Upper lobe of left lung (tissue), 6 donors: ENCODE measurements at regions not wholly inside any gene's neighbourhood (a gene's known extent, or its start where the extent isn't known, plus 50 kb on each side); places are given as distances from the start of the nearest gene placed in this dataset.
"Not testable (repeated sequence)": the region's sequence is repeated elsewhere in the genome, so short reads cannot be mapped to it uniquely, and the experiment has no call there.

ENCODE experiments used
- ATAC-seq, 2 donors: fragments of 200-7000 bp; cut with Tn5 transposase; one replicate each; pipeline ENCODE4 v1.9.1; 2022; ENCODE audit warnings: mild to moderate bottlenecking in 2 of 2, moderate library complexity in 2 of 2; ENCODE audit not compliant: low FRiP score in 2 of 2
- DNase-seq, 2 donors: peaks; one replicate each; pipeline ENCODE4 v3.0.0-alpha.2; 2019 to 2020
- H3K27ac ChIP-seq, 4 donors: fragments of 200-600 bp; sonication (generic); one replicate each; pipeline ENCODE4 v1.5.1; 2016 to 2019
- H3K27me3 ChIP-seq, 4 donors: fragments of 200-600 bp; sonication (generic); one replicate each; pipeline ENCODE4 v1.5.1; 2017 to 2019
- H3K36me3 ChIP-seq, 4 donors: fragments of 200-600 bp; sonication (generic); one replicate each; pipeline ENCODE4 v1.5.1; 2016 to 2019
- H3K4me1 ChIP-seq, 4 donors: fragments of 200-600 bp; sonication (generic); one replicate each; pipeline ENCODE4 v1.5.1; 2018 to 2019
- H3K4me3 ChIP-seq, 4 donors: fragments of 200-600 bp; sonication (generic); one replicate each; pipeline ENCODE4 v1.5.1; 2017 to 2019; ENCODE audit warnings: mild to moderate bottlenecking in 2 of 4, moderate library complexity in 1 of 4
- H3K9me3 ChIP-seq, 4 donors: fragments of 200-600 bp; sonication (generic); one replicate each; pipeline ENCODE4 v1.5.1; 2018 to 2019
- CTCF ChIP-seq, 6 experiments: fragments of 450-650 bp in 4 of 6; fragments of 200-600 bp in 2 of 6; sonication (generic) in 2 of 6; IDR thresholded peaks; one replicate each; pipeline ENCODE4 v1.5.1; 2016 to 2019; ENCODE audit warnings: antibody characterized with exemption in 6 of 6
- EP300 ChIP-seq, 4 donors: sonication (generic); formaldehyde crosslinking; IDR thresholded peaks; one replicate each; pipeline ENCODE4 v1.5.1; 2017; ENCODE audit warnings: antibody characterized with exemption in 4 of 4, control low read depth in 2 of 4
- POLR2A ChIP-seq, 4 donors: fragments of 450-650 bp; IDR thresholded peaks; one replicate each; pipeline ENCODE4 v1.5.1; 2016 to 2017; ENCODE audit warnings: antibody characterized with exemption in 4 of 4, mild to moderate bottlenecking in 2 of 4
- POLR2AphosphoS5 ChIP-seq, 2 donors: sonication (generic); formaldehyde crosslinking; IDR thresholded peaks; one replicate each; pipeline ENCODE4 v1.5.1; 2017; ENCODE audit warnings: antibody characterized with exemption in 2 of 2
- WGBS, 2 donors: methylation state at CpG; one replicate each; pipeline ENCODE4 v1.1.5; 2017 to 2018; 5-methylcytosine and 5-hydroxymethylcytosine counted together
- donor health status: DM: no; HTN: no; CAD: no; lungs with moderate emphysema.
- donor health status: DM: no; HTN: yes; CAD: no; lungs with severe emphysema.

- peaks cover 0 to 8% (median 0%) of the 10 kb centered on the region in 4 donors for H3K9me3 ChIP-seq
- H3K4me1 ChIP-seq = no peaks in the 10 kb centered on the region
- H3K4me3 ChIP-seq = no peak overlapping the region
- H3K27ac ChIP-seq = no peak overlapping the region
- no peaks in the 10 kb centered on the region for H3K36me3 ChIP-seq
- DNase-seq = no peak
- H3K27me3 ChIP-seq = no peaks in the 10 kb centered on the region
- TF ChIP-seq POLR2AphosphoS5 (IDR thresholded peaks at IDR 0.05) = no peak
- no peak for TF ChIP-seq CTCF (IDR thresholded peaks at IDR 0.05)
- no peak for TF ChIP-seq EP300 (IDR thresholded peaks at IDR 0.05)
- no peak for TF ChIP-seq POLR2A (IDR thresholded peaks at IDR 0.05)
- 42% methylated on average over 4 of the region's 5 CpGs; no CpG with 5 or more reads in 1 of the 2 donors for WGBS, 2 donors
- no peak for ATAC-seq
Observed at GRCh38 chrX:56343219-56343618, 111.1 kb downstream of the KLF8 start.

GRCh38 chrX:56343664-56344063, 111.5 kb downstream of the KLF8 start:
- 67 to 72% methylated on average over 4 to 5 of the region's 5 CpGs for WGBS, 2 donors
- Histone ChIP-seq H3K9me3 (peaks cover 0 to 12% (median 0%) of the 10 kb centered on the region in 4 donors), H3K4me3 (no peak overlapping the region), H3K27ac (no peak overlapping the region), H3K4me1 (no peaks in the 10 kb centered on the region), H3K27me3 (no peaks in the 10 kb centered on the region), H3K36me3 (no peaks in the 10 kb centered on the region)
- ATAC-seq (no peak), DNase-seq (no peak)
- TF ChIP-seq POLR2AphosphoS5 (IDR thresholded peaks at IDR 0.05) = no peak
- TF ChIP-seq CTCF (IDR thresholded peaks at IDR 0.05) = no peak
- no peak for TF ChIP-seq EP300 (IDR thresholded peaks at IDR 0.05)
- no peak for TF ChIP-seq POLR2A (IDR thresholded peaks at IDR 0.05)

- 75% methylated on average over 4 of the region's 4 CpGs; no CpG with 5 or more reads in 1 of the 2 donors for WGBS, 2 donors
- not testable (repeated sequence) for DNase-seq, H3K4me3 ChIP-seq, H3K27me3 ChIP-seq, ATAC-seq, H3K27ac ChIP-seq, H3K9me3 ChIP-seq, H3K4me1 ChIP-seq, H3K36me3 ChIP-seq
Observed at GRCh38 chrX:56358145-56358544, 126.0 kb downstream of the KLF8 start.

- H3K4me3 ChIP-seq, H3K36me3 ChIP-seq, H3K9me3 ChIP-seq, H3K27ac ChIP-seq, H3K4me1 ChIP-seq, H3K27me3 ChIP-seq, DNase-seq, ATAC-seq: not testable (repeated sequence)
- 53 to 72% methylated on average over 2 of the region's 2 CpGs for WGBS, 2 donors
Observed at GRCh38 chrX:56365171-56365570, 133.0 kb downstream of the KLF8 start.

- Histone ChIP-seq H3K4me1 (no peaks in the 10 kb centered on the region), H3K9me3 (no peaks in the 10 kb centered on the region), H3K27ac (no peak overlapping the region), H3K4me3 (no peak overlapping the region), H3K27me3 (no peaks in the 10 kb centered on the region), H3K36me3 (no peaks in the 10 kb centered on the region)
- ATAC-seq (no peak), DNase-seq (no peak)
- WGBS, 2 donors = 69 to 78% methylated on average over 7 to 9 of the region's 9 CpGs
- TF ChIP-seq POLR2A (IDR thresholded peaks at IDR 0.05) (no peak), CTCF (IDR thresholded peaks at IDR 0.05) (no peak), POLR2AphosphoS5 (IDR thresholded peaks at IDR 0.05) (no peak), EP300 (IDR thresholded peaks at IDR 0.05) (no peak)
Observed at GRCh38 chrX:56366901-56367300, 134.7 kb downstream of the KLF8 start.

GRCh38 chrX:56368962-56369361, 136.8 kb downstream of the KLF8 start:
- 68 to 91% methylated on average over 1 of the region's 1 CpG for WGBS, 2 donors
- H3K27me3 ChIP-seq = no peaks in the 10 kb centered on the region
- no peak overlapping the region for H3K4me3 ChIP-seq
- TF ChIP-seq POLR2AphosphoS5 (IDR thresholded peaks at IDR 0.05) (no peak), EP300 (IDR thresholded peaks at IDR 0.05) (no peak), POLR2A (IDR thresholded peaks at IDR 0.05) (no peak), CTCF (IDR thresholded peaks at IDR 0.05) (no peak)
- H3K9me3 ChIP-seq = no peaks in the 10 kb centered on the region
- DNase-seq (no peak), ATAC-seq (no peak)
- H3K36me3 ChIP-seq = no peaks in the 10 kb centered on the region
- H3K4me1 ChIP-seq = no peaks in the 10 kb centered on the region
- no peak overlapping the region for H3K27ac ChIP-seq

- not testable (repeated sequence) for ATAC-seq, H3K27me3 ChIP-seq, H3K27ac ChIP-seq, H3K4me1 ChIP-seq, H3K9me3 ChIP-seq, H3K36me3 ChIP-seq, H3K4me3 ChIP-seq
- DNase-seq = peak in 1 of 2 donors; percentile 31
- 93 to 99% methylated on average over 3 to 23 of the region's 41 CpGs for WGBS, 2 donors
Observed at GRCh38 chrX:56379984-56380780, 148.0 kb downstream of the KLF8 start.
